Caco-2 (cell line): ENCODE measurements at regions not wholly inside any gene's neighbourhood (a gene's known extent, or its start where the extent isn't known, plus 50 kb on each side); places are given as distances from the start of the nearest gene placed in this dataset.

Source experiments
- BruUV-seq: library from RNA; stranded (reverse); fragments of 400-500 nt; replicated peaks from 2 replicates; lab custom pipeline; 2021; lab: Mats Ljungman, UMichigan
- CTCF ChIA-PET: fragments of 300-600 bp; sonication (Branson Sonifier 250); formaldehyde crosslinking; loops from one replicate; lab custom pipeline; 2022; ENCODE audit warnings: antibody characterized with exemption; lab: Charles Lee
- POLR2A ChIA-PET: fragments of 300-600 bp; sonication (Branson Sonifier 250); formaldehyde crosslinking; loops from one replicate; lab custom pipeline; 2022; ENCODE audit warnings: antibody characterized with exemption; lab: Charles Lee
- DNase-seq, 2 experiments: peaks; one replicate each; pipeline versions ENCODE4 v3.0.0 to v3.0.0-alpha.2; 2020 to 2022
- H3K27me3 ChIP-seq: replicated peaks from 2 replicates; pipeline ENCODE4 v1.6.0; 2011; ENCODE audit warnings: low read length; ENCODE audit not compliant: control insufficient read depth, insufficient read depth
- H3K36me3 ChIP-seq: 2 replicates; pipeline ENCODE4 v1.5.1; 2011; ENCODE audit warnings: low read length; ENCODE audit not compliant: control insufficient read depth, insufficient read depth
- H3K4me1 ChIP-seq: fragments of 250-450 bp; sonication (Bioruptor Pico); 2 replicates; pipeline ENCODE4 v1.5.1; 2020; ENCODE audit warnings: mild to moderate bottlenecking
- H3K4me3 ChIP-seq: 2 replicates; pipeline ENCODE4 v1.5.1; 2011; ENCODE audit warnings: low read depth, mild to moderate bottlenecking, control low read depth, low read length
- H3K9me3 ChIP-seq: fragments of 250-450 bp; sonication (Bioruptor Pico); 2 replicates; pipeline ENCODE4 v1.5.1; 2020; ENCODE audit warnings: mild to moderate bottlenecking, moderate library complexity
- H3K27ac Mint-ChIP-seq: one replicate; pipeline ENCODE4 v1.8.0; 2022; ENCODE audit warnings: mixed read lengths; ENCODE audit not compliant: unreplicated experiment
- H3K27me3 Mint-ChIP-seq: one replicate; pipeline ENCODE4 v1.8.0; 2022; ENCODE audit warnings: mixed read lengths; ENCODE audit not compliant: insufficient read depth, unreplicated experiment
- H3K36me3 Mint-ChIP-seq: one replicate; pipeline ENCODE4 v1.8.0; 2022; ENCODE audit warnings: mild to moderate bottlenecking, mixed read lengths; ENCODE audit not compliant: insufficient read depth, unreplicated experiment
- H3K4me1 Mint-ChIP-seq: one replicate; pipeline ENCODE4 v1.8.0; 2022; ENCODE audit warnings: low read depth, mixed read lengths; ENCODE audit not compliant: unreplicated experiment
- H3K4me3 Mint-ChIP-seq: one replicate; pipeline ENCODE4 v1.8.0; 2022; ENCODE audit warnings: mild to moderate bottlenecking, moderate library complexity, mixed read lengths; ENCODE audit not compliant: unreplicated experiment
- H3K9me3 Mint-ChIP-seq: one replicate; pipeline ENCODE4 v1.8.0; 2022; ENCODE audit warnings: mixed read lengths; ENCODE audit not compliant: unreplicated experiment
- intact Hi-C: fragments of 100-400 bp; cut with micrococcal nuclease; formaldehyde crosslinking; loops from one replicate; pipeline ENCODE4 v1.10.0; 2022; ENCODE audit not compliant: unreplicated experiment
- TF ChIP-seq, protein P1 (sequence below), 2 experiments: fragments of 200-600 bp in 1 of 2; IDR thresholded peaks; 1 replicate in 1 of 2; 2 replicates in 1 of 2; pipeline versions ENCODE4 v1.5.1 to v1.8.0; 2011 to 2022; ENCODE audit warnings: antibody characterized with exemption in 1 of 2, control low read depth in 1 of 2, inconsistent platforms in 1 of 2, low read depth in 1 of 2, low read length in 1 of 2, mild to moderate bottlenecking in 1 of 2, moderate library complexity in 1 of 2; ENCODE audit not compliant: insufficient read depth in 1 of 2, severe bottlenecking in 1 of 2, unreplicated experiment in 1 of 2

GRCh38 chr3:193780810-193781478, 187.9 kb downstream of the OPA1 start:
- no peaks in the 10 kb centered on the region for H3K36me3 ChIP-seq
- Mint-ChIP-seq H3K27ac (peak overlapping the region; percentile 98), H3K4me3 (peak overlapping the region; percentile 4), H3K36me3 (peaks cover 15% of the 10 kb centered on the region), H3K9me3 (peaks cover 8% of the 10 kb centered on the region), H3K4me1 (peaks cover 63% of the 10 kb centered on the region), H3K27me3 (no peaks in the 10 kb centered on the region)
- ChIA-PET POLR2A (interaction anchor here (0.6 to 1.6 kb wide), 14 partner anchors 36 to 533 kb away, joined by 3 to 12 read pairs (median 6); partner anchors contain the start of gene HES1), CTCF (interaction anchor here (0.6 to 3.9 kb wide), 20 partner anchors 13 to 551 kb away, joined by 3 to 42 read pairs (median 6); no protein-coding TSS in a partner anchor)
- TF ChIP-seq, protein P1, sequence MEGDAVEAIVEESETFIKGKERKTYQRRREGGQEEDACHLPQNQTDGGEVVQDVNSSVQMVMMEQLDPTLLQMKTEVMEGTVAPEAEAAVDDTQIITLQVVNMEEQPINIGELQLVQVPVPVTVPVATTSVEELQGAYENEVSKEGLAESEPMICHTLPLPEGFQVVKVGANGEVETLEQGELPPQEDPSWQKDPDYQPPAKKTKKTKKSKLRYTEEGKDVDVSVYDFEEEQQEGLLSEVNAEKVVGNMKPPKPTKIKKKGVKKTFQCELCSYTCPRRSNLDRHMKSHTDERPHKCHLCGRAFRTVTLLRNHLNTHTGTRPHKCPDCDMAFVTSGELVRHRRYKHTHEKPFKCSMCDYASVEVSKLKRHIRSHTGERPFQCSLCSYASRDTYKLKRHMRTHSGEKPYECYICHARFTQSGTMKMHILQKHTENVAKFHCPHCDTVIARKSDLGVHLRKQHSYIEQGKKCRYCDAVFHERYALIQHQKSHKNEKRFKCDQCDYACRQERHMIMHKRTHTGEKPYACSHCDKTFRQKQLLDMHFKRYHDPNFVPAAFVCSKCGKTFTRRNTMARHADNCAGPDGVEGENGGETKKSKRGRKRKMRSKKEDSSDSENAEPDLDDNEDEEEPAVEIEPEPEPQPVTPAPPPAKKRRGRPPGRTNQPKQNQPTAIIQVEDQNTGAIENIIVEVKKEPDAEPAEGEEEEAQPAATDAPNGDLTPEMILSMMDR (IDR thresholded peaks at IDR 0.05; ENCODE audit: insufficient read depth in 1 of 2, low read depth in 1 of 2, low read length in 1 of 2, severe bottlenecking in 1 of 2, unreplicated experiment in 1 of 2): peak; percentile 81 to 89
- H3K4me1 ChIP-seq: peaks cover 76% of the 10 kb centered on the region
- no peaks in the 10 kb centered on the region for H3K9me3 ChIP-seq
- H3K4me3 ChIP-seq: no peak overlapping the region
- H3K27me3 ChIP-seq: no peaks in the 10 kb centered on the region
- intact Hi-C loops: loop anchor here (5.0 to 10.0 kb wide), 2 partner anchors 194 to 291 kb away; no protein-coding TSS in a partner anchor
- BruUV-seq: no TSS peak
- DNase-seq: peak; percentile 80 to 87

- BruUV-seq: no TSS peak
- no peaks in the 10 kb centered on the region for H3K27me3 ChIP-seq
- Mint-ChIP-seq H3K36me3 (peaks cover 15% of the 10 kb centered on the region), H3K27me3 (no peaks in the 10 kb centered on the region), H3K4me3 (peak overlapping the region; percentile 62), H3K27ac (peak overlapping the region; percentile 98), H3K9me3 (peaks cover 8% of the 10 kb centered on the region), H3K4me1 (peaks cover 67% of the 10 kb centered on the region)
- no peak overlapping the region for H3K4me3 ChIP-seq
- no peaks in the 10 kb centered on the region for H3K36me3 ChIP-seq
- TF ChIP-seq, protein P1 (IDR thresholded peaks at IDR 0.05; ENCODE audit: insufficient read depth in 1 of 2, low read depth in 1 of 2, low read length in 1 of 2, severe bottlenecking in 1 of 2, unreplicated experiment in 1 of 2): no peak
- intact Hi-C loops: loop anchor here (1.0 to 10.0 kb wide), 10 partner anchors 31 to 533 kb away; no protein-coding TSS in a partner anchor
- ChIA-PET POLR2A (interaction anchor here (0.6 to 2.1 kb wide), 5 partner anchors 62 to 539 kb away, joined by 3 to 13 read pairs (median 3); no protein-coding TSS in a partner anchor), CTCF (interaction anchor here (1.1 to 3.9 kb wide), 5 partner anchors 62 to 533 kb away, joined by 3 to 42 read pairs (median 9); no protein-coding TSS in a partner anchor)
- peaks cover 67% of the 10 kb centered on the region for H3K4me1 ChIP-seq
- no peaks in the 10 kb centered on the region for H3K9me3 ChIP-seq
- DNase-seq: peak; percentile 89 to 96
Measured at GRCh38 chr3:193782276-193782647, 189.3 kb downstream of the OPA1 start.

DNA sequence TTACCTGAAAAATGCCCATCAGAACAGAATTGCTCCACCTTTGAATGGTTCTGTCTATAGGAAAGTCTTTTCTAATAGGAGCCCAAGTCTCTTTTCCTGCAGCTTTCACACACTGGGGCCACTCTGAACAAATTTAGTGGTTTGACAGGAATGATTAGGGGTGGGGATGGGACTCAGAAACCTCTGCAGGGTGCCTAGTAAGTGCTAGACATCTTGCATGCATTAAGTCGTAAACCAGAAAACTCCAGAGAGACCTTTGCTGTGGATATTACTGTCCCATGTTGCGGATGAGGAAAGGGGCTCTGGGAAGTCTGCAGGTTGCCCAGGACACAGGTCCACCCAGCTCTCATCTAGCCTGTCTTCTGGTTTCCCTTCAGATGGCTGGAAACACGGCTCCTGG, 189.7 kb downstream of the OPA1 start:
- POLR2A ChIA-PET: interaction anchor here (0.6 to 2.1 kb wide), 5 partner anchors 62 to 539 kb away, joined by 3 to 13 read pairs (median 3); no protein-coding TSS in a partner anchor
- Histone ChIP-seq H3K4me1 (peaks cover 68% of the 10 kb centered on the region), H3K4me3 (no peak overlapping the region), H3K27me3 (no peaks in the 10 kb centered on the region), H3K9me3 (no peaks in the 10 kb centered on the region), H3K36me3 (no peaks in the 10 kb centered on the region)
- Mint-ChIP-seq H3K4me3 (peak overlapping the region; percentile 62), H3K27me3 (no peaks in the 10 kb centered on the region), H3K27ac (peak overlapping the region; percentile 98), H3K36me3 (peaks cover 15% of the 10 kb centered on the region), H3K4me1 (peaks cover 67% of the 10 kb centered on the region), H3K9me3 (peaks cover 8% of the 10 kb centered on the region)
- DNase-seq: no peak
- TSS peak; percentile 79 for BruUV-seq
- CTCF ChIA-PET: interaction anchor here (1.1 to 3.9 kb wide), 3 partner anchors 61 to 533 kb away, joined by 3 to 42 read pairs (median 3); no protein-coding TSS in a partner anchor
- intact Hi-C loops: loop anchor here (1.0 to 10.0 kb wide), 10 partner anchors 31 to 533 kb away; no protein-coding TSS in a partner anchor
- TF ChIP-seq, protein P1 (IDR thresholded peaks at IDR 0.05; ENCODE audit: insufficient read depth in 1 of 2, low read depth in 1 of 2, low read length in 1 of 2, severe bottlenecking in 1 of 2, unreplicated experiment in 1 of 2): no peak
